ENCODE measurements at regions not wholly inside any gene's neighbourhood (a gene's known extent, or its start where the extent isn't known, plus 50 kb on each side); places are given as distances from the start of the nearest gene placed in this dataset.

DNA sequence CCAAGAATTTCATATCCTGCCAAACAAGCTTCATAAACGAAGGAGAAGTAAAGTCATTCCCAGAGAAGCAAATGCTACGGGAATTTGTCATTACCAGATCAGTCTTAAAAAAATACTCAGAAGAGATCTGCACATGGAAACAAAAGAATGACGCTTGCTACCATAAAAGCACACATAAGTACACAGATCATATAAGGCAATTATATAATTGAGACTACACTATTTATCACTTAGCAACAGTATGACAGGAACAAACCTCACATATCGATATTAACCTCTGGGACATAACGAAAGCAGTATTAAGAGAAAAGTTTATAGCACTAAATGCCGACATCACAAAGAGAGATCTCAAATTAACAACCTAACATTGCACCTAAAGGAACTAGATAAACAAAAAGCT is 67.6 kb upstream of the TMEM200A start:
- Histone ChIP-seq H2BK120ac (ENCODE audit: low read depth, low read length) (no peak overlapping the region), H2BK5ac (ENCODE audit: low read length) (no peak overlapping the region), H3K79me1 (ENCODE audit: low read length) (no peaks in the 10 kb centered on the region), H3K27ac (ENCODE audit: low read depth, low read length) (no peak overlapping the region), H3K79me2 (ENCODE audit: control insufficient read depth, insufficient read depth, low read length) (no peaks in the 10 kb centered on the region), H2AK5ac (ENCODE audit: low read length) (no peak overlapping the region), H3K9ac (ENCODE audit: low read length) (no peak overlapping the region), H3K4ac (ENCODE audit: low read depth, low read length) (no peak overlapping the region), H4K8ac (ENCODE audit: low read depth, low read length) (no peak overlapping the region), H3K4me3 (ENCODE audit: low read length) (no peak overlapping the region), H4K5ac (ENCODE audit: low read length) (no peak overlapping the region), H3K4me2 (ENCODE audit: low read length) (no peak overlapping the region), H3K27me3 (ENCODE audit: insufficient read depth, low read length, poor library complexity) (no peaks in the 10 kb centered on the region), H3K18ac (ENCODE audit: low read length) (no peak overlapping the region), H3K56ac (ENCODE audit: low read length) (no peak overlapping the region), H3K4me1 (ENCODE audit: control insufficient read depth, low read depth, low read length) (no peaks in the 10 kb centered on the region), H3K23ac (ENCODE audit: low read length) (no peak overlapping the region), H3K36me3 (ENCODE audit: control insufficient read depth, insufficient read depth, low read length) (no peaks in the 10 kb centered on the region), H2BK15ac (replicated peaks; ENCODE audit: low read depth) (no peak overlapping the region)
- no peak for DNase-seq
- WGBS (ENCODE audit: extremely low coverage, insufficient coverage, low lambda C conversion rate) = no CpG with 5 or more reads among the region's 6 CpGs

DNA sequence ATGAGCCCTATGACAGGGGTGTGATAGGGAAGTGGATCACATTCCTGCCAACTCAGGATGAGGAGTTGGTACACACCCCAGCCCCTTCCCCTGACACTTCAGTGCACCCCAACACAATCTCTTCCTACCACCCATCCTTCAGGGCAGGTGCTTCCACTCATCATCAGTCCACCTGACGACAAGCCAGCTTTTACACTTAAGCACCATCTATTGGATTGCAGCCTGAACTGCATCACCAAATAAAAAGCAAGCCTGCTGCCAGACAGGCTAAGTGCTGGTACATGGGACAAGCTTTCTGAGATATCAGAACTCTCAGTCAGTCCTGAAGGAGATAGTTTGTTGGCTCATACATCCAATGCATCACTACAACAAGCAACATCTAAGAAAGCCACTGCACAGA is 69.0 kb upstream of the TMEM200A start:
- Histone ChIP-seq H3K4me2 (ENCODE audit: low read length) (no peak overlapping the region), H3K27me3 (ENCODE audit: insufficient read depth, low read length, poor library complexity) (no peaks in the 10 kb centered on the region), H3K36me3 (ENCODE audit: control insufficient read depth, insufficient read depth, low read length) (no peaks in the 10 kb centered on the region), H2BK120ac (ENCODE audit: low read depth, low read length) (no peak overlapping the region), H4K5ac (ENCODE audit: low read length) (no peak overlapping the region), H3K27ac (ENCODE audit: low read depth, low read length) (no peak overlapping the region), H3K79me2 (ENCODE audit: control insufficient read depth, insufficient read depth, low read length) (no peaks in the 10 kb centered on the region), H2BK15ac (replicated peaks; ENCODE audit: low read depth) (no peak overlapping the region), H2AK5ac (ENCODE audit: low read length) (no peak overlapping the region), H3K4ac (ENCODE audit: low read depth, low read length) (no peak overlapping the region), H3K79me1 (ENCODE audit: low read length) (no peaks in the 10 kb centered on the region), H3K56ac (ENCODE audit: low read length) (no peak overlapping the region), H2BK5ac (ENCODE audit: low read length) (no peak overlapping the region), H3K4me1 (ENCODE audit: control insufficient read depth, low read depth, low read length) (no peaks in the 10 kb centered on the region), H3K23ac (ENCODE audit: low read length) (no peak overlapping the region), H4K8ac (ENCODE audit: low read depth, low read length) (no peak overlapping the region), H3K18ac (ENCODE audit: low read length) (no peak overlapping the region), H3K4me3 (ENCODE audit: low read length) (no peak overlapping the region), H3K9ac (ENCODE audit: low read length) (no peak overlapping the region)
- WGBS (ENCODE audit: extremely low coverage, insufficient coverage, low lambda C conversion rate) = no CpG with 5 or more reads among the region's 1 CpG
- peak; percentile 35 for DNase-seq

DNA sequence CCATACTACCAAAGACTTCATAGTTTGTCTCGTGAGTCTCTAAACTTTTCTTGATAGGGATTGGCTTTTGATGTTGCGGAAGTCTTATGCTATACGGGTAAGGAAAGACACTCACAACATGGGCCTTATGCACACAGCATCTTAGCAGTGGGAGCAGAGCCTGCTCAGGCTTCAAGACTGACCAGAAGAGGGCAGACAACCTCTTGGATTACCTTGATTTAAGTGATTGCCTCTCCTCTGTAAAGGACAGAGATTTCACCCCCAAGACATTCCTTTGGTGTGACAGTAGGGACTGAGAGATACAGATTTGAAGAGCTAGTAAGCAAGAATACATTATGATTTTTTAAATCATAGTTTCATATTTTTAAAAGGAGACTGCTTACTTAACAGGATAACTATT is 71.0 kb upstream of the SAMD3 start:
- Histone ChIP-seq H3K79me1 (ENCODE audit: low read length) (no peaks in the 10 kb centered on the region), H4K8ac (ENCODE audit: low read depth, low read length) (no peak overlapping the region), H3K18ac (ENCODE audit: low read length) (no peak overlapping the region), H4K5ac (ENCODE audit: low read length) (no peak overlapping the region), H3K9ac (ENCODE audit: low read length) (no peak overlapping the region), H3K4me3 (ENCODE audit: low read length) (no peak overlapping the region), H2BK5ac (ENCODE audit: low read length) (no peak overlapping the region), H3K27me3 (ENCODE audit: insufficient read depth, low read length, poor library complexity) (no peaks in the 10 kb centered on the region), H2BK15ac (replicated peaks; ENCODE audit: low read depth) (no peak overlapping the region), H3K4me1 (ENCODE audit: control insufficient read depth, low read depth, low read length) (no peaks in the 10 kb centered on the region), H3K27ac (ENCODE audit: low read depth, low read length) (no peak overlapping the region), H3K79me2 (ENCODE audit: control insufficient read depth, insufficient read depth, low read length) (no peaks in the 10 kb centered on the region), H2BK120ac (ENCODE audit: low read depth, low read length) (no peak overlapping the region), H3K56ac (ENCODE audit: low read length) (no peak overlapping the region), H3K23ac (ENCODE audit: low read length) (no peak overlapping the region), H3K36me3 (ENCODE audit: control insufficient read depth, insufficient read depth, low read length) (no peaks in the 10 kb centered on the region), H3K4me2 (ENCODE audit: low read length) (no peak overlapping the region), H2AK5ac (ENCODE audit: low read length) (no peak overlapping the region), H3K4ac (ENCODE audit: low read depth, low read length) (no peak overlapping the region)
- no CpG with 5 or more reads among the region's 3 CpGs for WGBS (ENCODE audit: extremely low coverage, insufficient coverage, low lambda C conversion rate)
- peak; percentile 88 for DNase-seq

DNA sequence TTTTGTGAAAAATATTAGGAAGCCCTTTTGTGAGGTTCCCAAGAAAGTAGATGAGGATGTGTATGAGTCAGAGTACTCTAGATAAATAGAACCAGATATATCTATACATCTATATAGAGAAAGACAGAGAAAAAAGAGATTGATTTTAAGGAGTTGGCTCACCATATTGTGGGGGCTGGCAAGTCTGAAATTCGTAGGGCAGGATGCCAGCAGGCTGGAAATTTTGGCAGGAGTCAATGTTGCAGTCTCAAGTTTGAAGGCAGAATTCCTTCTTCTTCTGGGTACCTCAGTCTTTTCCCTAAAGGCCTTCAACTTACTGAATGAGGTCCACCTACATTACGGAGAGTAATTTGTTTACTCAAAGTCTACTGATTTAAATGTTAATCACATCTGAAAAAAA is 65.3 kb upstream of the SAMD3 start:
- Histone ChIP-seq H2BK15ac (replicated peaks; ENCODE audit: low read depth) (no peak overlapping the region), H3K18ac (ENCODE audit: low read length) (no peak overlapping the region), H3K79me1 (ENCODE audit: low read length) (no peaks in the 10 kb centered on the region), H3K79me2 (ENCODE audit: control insufficient read depth, insufficient read depth, low read length) (no peaks in the 10 kb centered on the region), H3K4me3 (ENCODE audit: low read length) (no peak overlapping the region), H3K4ac (ENCODE audit: low read depth, low read length) (no peak overlapping the region), H3K36me3 (ENCODE audit: control insufficient read depth, insufficient read depth, low read length) (no peaks in the 10 kb centered on the region), H2BK5ac (ENCODE audit: low read length) (no peak overlapping the region), H3K23ac (ENCODE audit: low read length) (no peak overlapping the region), H3K27me3 (ENCODE audit: insufficient read depth, low read length, poor library complexity) (no peaks in the 10 kb centered on the region), H3K4me1 (ENCODE audit: control insufficient read depth, low read depth, low read length) (no peaks in the 10 kb centered on the region), H3K9ac (ENCODE audit: low read length) (no peak overlapping the region), H3K4me2 (ENCODE audit: low read length) (no peak overlapping the region), H2AK5ac (ENCODE audit: low read length) (no peak overlapping the region), H2BK120ac (ENCODE audit: low read depth, low read length) (no peak overlapping the region), H3K56ac (ENCODE audit: low read length) (no peak overlapping the region), H3K27ac (ENCODE audit: low read depth, low read length) (no peak overlapping the region), H4K5ac (ENCODE audit: low read length) (no peak overlapping the region), H4K8ac (ENCODE audit: low read depth, low read length) (no peak overlapping the region)
- no peak for DNase-seq
- WGBS (ENCODE audit: extremely low coverage, insufficient coverage, low lambda C conversion rate) = no CpG with 5 or more reads among the region's 2 CpGs

GRCh38 chr6:130282234-130282995 is 59.7 kb upstream of the SAMD3 start:
- Histone ChIP-seq H3K27ac (ENCODE audit: low read depth, low read length) (no peak overlapping the region), H3K18ac (ENCODE audit: low read length) (no peak overlapping the region), H3K79me2 (ENCODE audit: control insufficient read depth, insufficient read depth, low read length) (no peaks in the 10 kb centered on the region), H2BK120ac (ENCODE audit: low read depth, low read length) (no peak overlapping the region), H2BK5ac (ENCODE audit: low read length) (no peak overlapping the region), H3K79me1 (ENCODE audit: low read length) (no peaks in the 10 kb centered on the region), H2AK5ac (ENCODE audit: low read length) (no peak overlapping the region), H3K9ac (ENCODE audit: low read length) (no peak overlapping the region), H3K4ac (ENCODE audit: low read depth, low read length) (no peak overlapping the region), H3K56ac (ENCODE audit: low read length) (no peak overlapping the region), H3K4me3 (ENCODE audit: low read length) (no peak overlapping the region), H3K36me3 (ENCODE audit: control insufficient read depth, insufficient read depth, low read length) (no peaks in the 10 kb centered on the region), H2BK15ac (replicated peaks; ENCODE audit: low read depth) (no peak overlapping the region), H3K23ac (ENCODE audit: low read length) (no peak overlapping the region), H3K27me3 (ENCODE audit: insufficient read depth, low read length, poor library complexity) (no peaks in the 10 kb centered on the region), H3K4me1 (ENCODE audit: control insufficient read depth, low read depth, low read length) (no peaks in the 10 kb centered on the region), H3K4me2 (ENCODE audit: low read length) (no peak overlapping the region), H4K5ac (ENCODE audit: low read length) (no peak overlapping the region), H4K8ac (ENCODE audit: low read depth, low read length) (no peak overlapping the region)
- DNase-seq = peak; percentile 54
- WGBS (ENCODE audit: extremely low coverage, insufficient coverage, low lambda C conversion rate) = no CpG with 5 or more reads among the region's 2 CpGs

DNA sequence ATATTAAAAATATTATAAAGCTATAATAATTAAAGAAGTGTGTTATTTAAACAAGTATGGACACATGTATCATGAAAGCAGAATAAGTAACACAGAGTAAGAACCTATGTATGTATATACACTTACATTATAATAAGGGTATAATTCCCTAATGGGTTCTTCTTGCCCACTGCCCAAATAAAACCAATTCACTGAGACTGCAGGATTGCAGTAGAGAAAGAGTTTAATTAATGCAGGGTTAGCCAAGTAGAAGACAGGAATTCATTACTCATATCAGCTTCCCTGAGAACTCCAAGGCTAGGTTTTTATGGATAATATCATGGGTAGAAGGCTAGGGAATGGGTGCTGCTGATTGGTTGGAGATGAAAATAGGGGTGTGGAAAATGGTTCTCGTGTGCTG is 53.8 kb upstream of the SAMD3 start:
- Histone ChIP-seq H3K4me1 (ENCODE audit: control insufficient read depth, low read depth, low read length) (no peaks in the 10 kb centered on the region), H3K23ac (ENCODE audit: low read length) (no peak overlapping the region)

More for the DNA sequence above, 53.8 kb upstream of the SAMD3 start:
- no peak overlapping the region for H3K56ac ChIP-seq (ENCODE audit: low read length)
- no peak overlapping the region for H3K27ac ChIP-seq (ENCODE audit: low read depth, low read length)
- H4K8ac ChIP-seq (ENCODE audit: low read depth, low read length) = no peak overlapping the region
- DNase-seq = no peak
- H2BK15ac ChIP-seq (replicated peaks; ENCODE audit: low read depth) = no peak overlapping the region
- H4K5ac ChIP-seq (ENCODE audit: low read length) = no peak overlapping the region
- no peak overlapping the region for H3K4me3 ChIP-seq (ENCODE audit: low read length)
- H3K4me2 ChIP-seq (ENCODE audit: low read length) = no peak overlapping the region
- H2BK120ac ChIP-seq (ENCODE audit: low read depth, low read length) = no peak overlapping the region
- WGBS (ENCODE audit: extremely low coverage, insufficient coverage, low lambda C conversion rate) = no CpG with 5 or more reads among the region's 1 CpG
- no peaks in the 10 kb centered on the region for H3K36me3 ChIP-seq (ENCODE audit: control insufficient read depth, insufficient read depth, low read length)
- no peak overlapping the region for H2AK5ac ChIP-seq (ENCODE audit: low read length)
- no peaks in the 10 kb centered on the region for H3K79me2 ChIP-seq (ENCODE audit: control insufficient read depth, insufficient read depth, low read length)
- H2BK5ac ChIP-seq (ENCODE audit: low read length) = no peak overlapping the region
- H3K4ac ChIP-seq (ENCODE audit: low read depth, low read length) = no peak overlapping the region
- no peaks in the 10 kb centered on the region for H3K79me1 ChIP-seq (ENCODE audit: low read length)
- no peak overlapping the region for H3K18ac ChIP-seq (ENCODE audit: low read length)
- no peaks in the 10 kb centered on the region for H3K27me3 ChIP-seq (ENCODE audit: insufficient read depth, low read length, poor library complexity)
- no peak overlapping the region for H3K9ac ChIP-seq (ENCODE audit: low read length)
